Liver (tissue), 3 donors: ENCODE measurements at regions not wholly inside any gene's neighbourhood (a gene's known extent, or its start where the extent isn't known, plus 50 kb on each side); places are given as distances from the start of the nearest gene placed in this dataset.

Source experiments
- ATF3 ChIP-seq: IDR thresholded peaks from 2 replicates; pipeline ENCODE4 v1.6.1; 2016; ENCODE audit warnings: antibody characterized with exemption
- CTCF ChIP-seq: fragments of 150-350 bp; IDR thresholded peaks from 2 replicates; pipeline ENCODE4 v1.5.1; 2017; ENCODE audit warnings: improper control_type of control experiment, low read depth, low read length; ENCODE audit not compliant: missing input control
- JUND ChIP-seq, 2 donors: IDR thresholded peaks; 2 replicates each; pipeline ENCODE4 v1.6.1; 2016; ENCODE audit warnings: antibody characterized with exemption in 2 of 2
- MAX ChIP-seq: IDR thresholded peaks from 2 replicates; pipeline ENCODE4 v1.6.1; 2016; ENCODE audit warnings: antibody characterized with exemption
- NR2F2 ChIP-seq: IDR thresholded peaks from 2 replicates; pipeline ENCODE4 v1.6.1; 2016; ENCODE audit warnings: antibody characterized with exemption
- REST ChIP-seq: IDR thresholded peaks from 2 replicates; pipeline ENCODE4 v1.6.1; 2016; ENCODE audit warnings: antibody characterized with exemption, mild to moderate bottlenecking
- RXRA ChIP-seq, 2 donors: IDR thresholded peaks; 2 replicates each; pipeline ENCODE4 v1.6.1; 2017 to 2018; ENCODE audit warnings: antibody characterized with exemption in 2 of 2, mild to moderate bottlenecking in 1 of 2
- TAF1 ChIP-seq: conservative IDR thresholded peaks from 2 replicates; pipeline ENCODE4 v1.6.1; 2016; ENCODE audit warnings: antibody characterized with exemption, mild to moderate bottlenecking
- donor health status: healthy.
- donor health status: healthy.

- TF ChIP-seq CTCF (no peak), REST (no peak), ATF3 (no peak), RXRA (IDR thresholded peaks at IDR 0.05) (no peak), NR2F2 (no peak), MAX (no peak), TAF1 (no peak), JUND (IDR thresholded peaks at IDR 0.05) (no peak)
Observed at GRCh38 chr1:118556936-118557335, 371.9 kb upstream of the SPAG17 start.
